HG02642 (cell line): ENCODE measurements at regions not wholly inside any gene's neighbourhood (a gene's known extent, or its start where the extent isn't known, plus 50 kb on each side); places are given as distances from the start of the nearest gene placed in this dataset.
"Not testable (repeated sequence)": the region's sequence is repeated elsewhere in the genome, so short reads cannot be mapped to it uniquely, and the experiment has no call there.

Experiments used
- ATAC-seq: cut with Tn5 transposase; IDR thresholded peaks from one replicate; pipeline ENCODE4 v1.9.1; 2021; ENCODE audit warnings: mild to moderate bottlenecking; ENCODE audit not compliant: unreplicated experiment, poor library complexity

- no peak for ATAC-seq
These were observed 1335.0 kb downstream of the BRD1 start for GRCh38 chr22:48492366-48493320.

GRCh38 chr22:48491451-48491941 is 1336.2 kb downstream of the BRD1 start:
- no peak for ATAC-seq

GRCh38 chr22:48490500-48491411 is 1336.9 kb downstream of the BRD1 start:
- ATAC-seq = no peak

GRCh38 chr22:48489551-48490499 is 1337.8 kb downstream of the BRD1 start:
- ATAC-seq = no peak

- ATAC-seq = no peak
These were observed 1338.8 kb downstream of the BRD1 start for GRCh38 chr22:48488611-48489511.

- no peak for ATAC-seq
These were observed 1339.5 kb downstream of the BRD1 start for GRCh38 chr22:48488149-48488551.

- ATAC-seq = no peak
These were observed 1341.1 kb downstream of the BRD1 start for GRCh38 chr22:48486558-48486957.

GRCh38 chr22:48486134-48486532 is 1341.5 kb downstream of the BRD1 start:
- ATAC-seq = no peak

- ATAC-seq = no peak
These were observed 1342.2 kb downstream of the BRD1 start for GRCh38 chr22:48485149-48486133.

- ATAC-seq = no peak
These were observed 1343.7 kb downstream of the BRD1 start for GRCh38 chr22:48483764-48484528.

GRCh38 chr22:48482771-48483170 is 1344.9 kb downstream of the BRD1 start:
- ATAC-seq = no peak

GRCh38 chr22:48482198-48482597 is 1345.5 kb downstream of the BRD1 start:
- not testable (repeated sequence) for ATAC-seq

GRCh38 chr22:48481748-48482147 is 1345.9 kb downstream of the BRD1 start:
- ATAC-seq = no peak

GRCh38 chr22:48478529-48479265 is 1349.0 kb downstream of the BRD1 start:
- no peak for ATAC-seq

- no peak for ATAC-seq
These were observed 1349.5 kb downstream of the BRD1 start for GRCh38 chr22:48478124-48478523.

GRCh38 chr22:48477031-48477721 is 1350.5 kb downstream of the BRD1 start:
- no peak for ATAC-seq
